Embryonic facial prominence (tissue), 1 donor: ENCODE measurements at regions not wholly inside any gene's neighbourhood (a gene's known extent, or its start where the extent isn't known, plus 50 kb on each side); places are given as distances from the start of the nearest gene placed in this dataset.
"Not testable (repeated sequence)": the region's sequence is repeated elsewhere in the genome, so short reads cannot be mapped to it uniquely, and the experiment has no call there.

Source experiments
- DNase-seq: peaks from one replicate; pipeline ENCODE4 v3.0.0-alpha.2; 2016; ENCODE audit errors: extremely low spot score

DNA sequence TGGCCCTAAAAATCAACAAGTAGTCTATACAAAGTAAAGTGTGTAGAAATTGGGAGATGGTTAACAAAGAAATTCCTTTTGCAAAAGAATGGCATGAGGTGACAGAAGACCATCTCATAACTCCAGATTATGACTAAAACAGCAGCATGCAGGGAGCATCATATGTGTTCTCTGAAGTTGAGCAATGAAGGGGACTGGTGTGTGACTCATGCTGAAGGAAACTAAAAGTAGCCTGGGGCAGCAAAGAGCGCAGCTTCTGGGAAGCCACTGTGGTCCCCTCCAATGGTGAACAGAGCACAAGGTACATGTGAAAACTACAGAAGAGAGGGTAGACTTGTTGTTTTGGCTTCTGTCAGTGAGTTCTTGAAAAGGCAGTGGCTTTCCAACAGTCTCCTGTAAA lies 133.4 kb downstream of the MACC1 start:
- DNase-seq, result no peak

GRCh38 chr7:20079080-20079479 lies 138.1 kb downstream of the MACC1 start:
- no peak for DNase-seq

- DNase-seq, result no peak
These were observed 140.3 kb downstream of the MACC1 start for GRCh38 chr7:20076835-20077234.

DNA sequence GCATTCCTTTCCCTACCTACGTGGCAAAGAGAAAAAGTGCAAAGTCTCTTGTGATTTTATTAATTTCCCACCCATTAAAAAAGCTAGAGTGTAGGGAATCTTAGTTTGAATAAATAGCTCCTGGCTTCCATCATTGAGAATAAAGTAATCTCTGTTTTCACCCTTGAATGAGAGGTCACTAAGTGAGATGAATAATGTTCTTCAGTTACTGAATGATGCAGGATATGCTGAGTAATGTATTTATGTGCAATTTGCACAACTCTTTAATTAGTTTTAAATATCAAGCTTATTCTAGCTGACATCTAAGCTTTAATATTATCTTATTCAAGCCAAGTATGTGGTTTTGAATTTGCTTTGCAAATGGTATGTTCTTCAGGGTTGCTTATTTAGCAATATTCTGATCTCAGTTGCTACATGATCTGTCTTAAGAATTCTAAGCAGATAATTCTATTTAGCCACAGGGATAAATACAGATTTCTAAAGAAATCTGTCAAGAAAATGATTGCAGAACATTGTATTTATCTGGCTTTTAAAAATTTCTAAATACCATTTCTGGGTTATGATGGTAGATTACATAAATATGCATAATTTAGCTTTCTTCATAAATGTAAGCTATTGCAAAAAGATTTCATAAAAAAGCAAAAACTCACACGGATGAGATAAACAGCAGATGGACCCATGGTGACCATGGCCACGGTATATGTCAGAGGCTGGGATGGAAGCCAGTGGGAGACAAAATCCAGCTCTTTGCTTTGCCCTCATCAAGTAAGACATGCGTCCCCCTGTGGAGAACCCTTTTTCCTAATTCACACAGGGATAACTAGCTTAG lies 141.0 kb downstream of the MACC1 start:
- no peak for DNase-seq

DNA sequence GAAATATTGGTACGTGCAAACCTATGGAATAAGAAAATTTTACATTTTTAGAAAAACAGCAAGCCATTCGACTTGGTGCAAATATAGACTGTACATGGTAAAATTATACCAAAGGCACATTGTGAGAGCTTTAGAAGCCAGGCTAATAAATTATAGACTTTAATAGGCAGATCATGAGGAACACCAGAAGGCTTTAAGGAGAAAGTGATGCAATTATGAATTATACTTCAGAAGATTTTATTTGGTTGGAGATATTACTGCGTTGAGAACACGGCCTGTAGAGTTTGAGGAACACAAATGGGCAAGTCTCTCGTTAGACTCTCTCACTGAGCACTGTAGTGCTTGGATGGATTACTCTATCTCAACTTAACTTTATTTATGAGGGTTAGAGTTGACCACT lies 141.7 kb downstream of the MACC1 start:
- no peak for DNase-seq

DNA sequence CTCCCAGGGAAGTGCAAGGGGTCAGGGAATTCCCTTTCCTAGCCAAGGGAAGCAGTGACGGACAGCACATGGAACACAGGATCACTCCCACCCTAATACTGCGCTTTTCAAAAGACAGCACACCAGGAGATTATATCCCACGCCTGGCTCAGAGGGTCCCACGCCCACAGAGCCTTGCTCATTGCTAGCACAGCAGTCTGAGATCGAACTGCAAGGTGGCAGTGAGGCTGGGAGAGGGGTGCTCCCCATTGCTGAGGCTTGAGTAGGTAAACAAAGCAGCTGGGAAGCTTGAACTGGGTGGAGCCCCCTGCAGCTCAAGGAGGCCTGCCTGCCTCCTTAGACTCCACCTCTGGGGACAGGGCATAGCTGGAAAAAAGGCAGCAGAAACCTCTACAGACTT lies 149.2 kb downstream of the MACC1 start:
- not testable (repeated sequence) for DNase-seq

GRCh38 chr7:20064974-20065862 lies 152.0 kb downstream of the MACC1 start:
- peak; percentile 16 for DNase-seq

- no peak for DNase-seq
These were observed 152.8 kb downstream of the MACC1 start for GRCh38 chr7:20064181-20064970.

DNA sequence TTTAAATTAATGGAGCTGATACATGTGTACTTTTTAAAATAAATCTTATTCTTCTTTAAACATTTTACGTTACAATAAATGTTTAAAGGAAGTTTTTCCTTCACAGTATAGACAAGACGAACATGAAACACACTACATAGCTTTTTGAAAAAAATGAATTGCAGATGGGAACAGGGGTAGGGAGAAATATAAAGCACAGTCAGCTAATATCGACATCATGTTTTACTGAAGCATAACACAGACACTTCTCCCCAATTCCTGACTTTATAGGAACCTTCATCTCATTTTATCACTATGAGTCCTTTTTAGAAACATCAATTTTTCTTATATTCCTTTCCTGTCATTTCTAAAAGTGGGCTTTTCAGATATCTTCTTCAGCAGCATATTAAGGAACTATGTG lies 153.5 kb downstream of the MACC1 start:
- no peak for DNase-seq

- no peak for DNase-seq
These were observed 154.3 kb downstream of the MACC1 start for GRCh38 chr7:20062932-20063331.

DNA sequence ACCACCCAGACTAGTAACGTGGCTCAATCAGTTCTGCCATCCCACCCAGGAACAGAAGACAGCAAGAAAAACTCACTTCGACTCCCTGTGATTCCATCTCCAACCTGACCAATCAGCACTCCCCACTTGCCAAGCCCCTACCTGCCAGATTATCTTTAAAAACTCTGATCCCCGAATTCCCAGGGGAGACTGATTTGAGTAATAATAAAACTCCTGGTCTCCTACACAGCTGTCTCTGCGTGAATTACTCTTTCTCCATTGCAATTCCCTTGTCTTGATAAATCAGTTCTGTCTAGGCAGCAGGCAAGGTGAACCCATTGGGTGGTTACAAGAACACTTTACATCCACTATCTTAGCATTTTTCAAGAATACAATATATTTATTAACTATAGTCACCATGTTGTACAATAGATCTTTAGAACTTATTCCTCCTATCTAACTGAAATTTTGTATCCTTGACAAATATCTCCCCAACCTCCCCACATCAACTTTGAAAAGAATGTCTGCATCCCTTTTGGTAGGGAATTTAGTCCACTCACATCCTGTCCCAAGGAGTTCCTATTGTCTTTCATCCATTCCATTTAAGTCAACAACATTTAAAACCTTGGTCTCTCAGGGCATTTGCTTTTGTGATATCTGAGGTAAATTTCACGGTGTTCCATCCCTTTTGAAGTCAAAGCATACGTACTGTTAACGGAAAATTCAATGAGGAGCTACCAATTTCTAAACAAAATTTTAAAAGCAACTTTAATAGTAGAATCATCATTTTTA lies 163.7 kb downstream of the MACC1 start:
- no peak for DNase-seq

DNA sequence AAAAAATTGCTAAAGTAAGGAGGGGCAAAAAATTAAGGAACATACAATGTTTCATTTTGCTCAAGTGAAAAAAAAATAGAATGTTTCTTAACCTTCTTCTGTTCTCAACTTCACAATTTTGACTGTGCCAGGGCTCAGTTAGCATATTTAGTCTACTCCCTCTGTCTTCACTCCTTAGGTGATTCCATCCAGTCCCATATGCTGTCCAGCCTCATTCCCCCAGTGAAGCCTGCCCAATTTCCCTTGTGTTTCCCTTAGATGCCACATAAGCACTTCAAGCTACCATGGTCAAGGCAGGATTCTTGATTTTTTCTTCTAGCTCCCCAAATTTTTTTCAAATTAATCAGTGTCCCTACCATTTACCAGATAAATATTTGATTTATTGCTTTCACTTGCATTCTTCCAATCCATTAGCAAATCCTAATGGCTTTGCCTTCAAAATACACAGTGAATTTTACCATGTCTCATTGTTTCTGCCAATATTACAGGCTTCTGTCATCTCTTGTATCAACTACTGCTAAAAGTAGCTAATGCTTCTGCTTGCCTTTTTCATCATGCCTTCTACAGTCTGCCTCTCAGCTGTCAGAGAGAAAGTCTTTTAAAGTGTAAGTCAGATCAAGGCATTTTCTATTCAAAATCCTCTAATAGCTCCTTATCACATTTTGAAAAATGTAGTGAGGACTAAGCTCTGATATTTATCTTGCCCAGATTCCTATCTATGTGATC lies 166.8 kb downstream of the MACC1 start:
- no peak for DNase-seq

- DNase-seq, result no peak
These were observed 178.5 kb downstream of the MACC1 start for GRCh38 chr7:20038676-20039075.

GRCh38 chr7:20035279-20035875 lies 181.8 kb downstream of the MACC1 start:
- DNase-seq, result no peak

- DNase-seq, result no peak
These were observed 183.4 kb downstream of the MACC1 start for GRCh38 chr7:20033621-20034400.

DNA sequence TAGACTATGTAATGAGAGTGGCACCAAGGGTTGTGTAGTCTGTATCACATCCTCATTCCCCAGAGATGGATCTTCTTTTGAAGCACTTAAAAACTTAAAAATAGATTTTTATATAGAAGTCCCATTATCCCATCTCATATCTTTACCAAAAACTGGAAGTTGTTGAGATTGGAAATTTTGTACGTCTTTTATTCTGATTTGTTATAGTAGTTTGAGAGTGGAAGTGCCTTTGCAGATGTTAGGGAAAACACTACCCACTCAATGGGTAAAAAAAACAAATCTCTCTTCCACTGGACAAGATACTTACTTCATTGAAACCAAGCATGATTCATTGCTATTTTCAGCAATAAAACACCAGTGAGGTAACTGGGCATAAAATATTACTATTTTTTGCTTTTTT lies 184.4 kb downstream of the MACC1 start:
- DNase-seq, result no peak

DNA sequence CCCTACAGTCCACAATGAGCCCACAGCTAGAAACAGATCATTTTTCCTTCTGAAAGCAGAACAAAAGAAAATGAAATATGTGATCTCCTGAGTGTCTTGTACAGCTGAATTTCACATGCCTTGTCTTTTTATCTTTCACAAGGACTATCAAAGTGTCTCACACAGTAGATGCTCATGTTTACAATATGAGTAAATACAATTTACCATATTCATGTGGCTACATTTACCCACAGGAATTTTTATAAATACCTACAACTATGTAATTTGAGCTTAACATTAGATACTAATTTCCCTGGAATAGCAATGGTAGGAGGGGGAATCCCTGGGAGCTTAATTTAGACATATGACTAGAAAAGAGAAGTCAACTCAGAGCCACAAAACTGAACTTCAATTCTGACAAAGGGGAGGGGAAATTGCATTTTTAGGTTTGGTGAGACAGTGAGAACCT lies 186.2 kb downstream of the MACC1 start:
- no peak for DNase-seq

- DNase-seq, result no peak
These were observed 186.8 kb downstream of the MACC1 start for GRCh38 chr7:20030417-20030816.

DNA sequence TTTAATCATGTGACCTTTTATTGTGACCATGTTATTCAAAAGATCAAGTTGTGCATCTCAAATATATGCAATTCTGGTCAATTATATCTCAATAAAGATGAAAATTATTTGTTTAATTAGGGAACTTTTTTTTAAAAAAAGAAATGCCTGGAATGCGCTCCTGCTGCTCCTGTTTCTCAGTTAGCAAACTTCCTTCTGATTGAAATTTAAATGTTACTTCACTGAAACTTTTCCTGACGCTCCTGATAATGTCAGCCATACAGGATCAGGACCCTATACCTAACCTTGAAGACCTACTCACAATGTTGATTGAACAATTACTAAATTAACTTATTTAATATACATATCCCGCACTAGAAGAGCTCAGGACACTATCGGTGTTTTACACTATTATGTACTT lies 190.4 kb downstream of the MACC1 start:
- no peak for DNase-seq
